ENCODE measurements at regions not wholly inside any gene's neighbourhood (a gene's known extent, or its start where the extent isn't known, plus 50 kb on each side); places are given as distances from the start of the nearest gene placed in this dataset.

- POLR2A ChIA-PET = no interaction called here
- no peak for FAIRE-seq
- H3K27ac ChIP-seq (ENCODE audit: extremely low read length, insufficient read depth, low read length) = no peak overlapping the region
- no peak overlapping the region for H3K4me3 ChIP-seq (replicated peaks in 1 of 3; ENCODE audit: insufficient read depth in 1 of 3, low read depth in 2 of 3, low read length in 3 of 3)
- no peak overlapping the region for H3K4me2 ChIP-seq (ENCODE audit: low read depth, low read length)
- 5% methylated on average over 7 of the region's 12 CpGs for WGBS (ENCODE audit: low lambda C conversion rate)
- no peaks in the 10 kb centered on the region for H3K9me3 ChIP-seq (ENCODE audit: low read length)
- H3K4me1 ChIP-seq (ENCODE audit: insufficient read depth, low read length) = no peaks in the 10 kb centered on the region
- BruUV-seq (replicated peaks) = no TSS peak
- H3K27me3 ChIP-seq (ENCODE audit: control insufficient read depth in 1 of 2, insufficient read depth in 2 of 2, low read length in 2 of 2) = peaks cover 13 to 35% of the 10 kb centered on the region in 2 experiments; a peak in 3 of 5 replicates
- no peaks in the 10 kb centered on the region for H3K36me3 ChIP-seq (replicated peaks in 1 of 2; ENCODE audit: control insufficient read depth in 1 of 2, insufficient read depth in 2 of 2, low read length in 2 of 2)
- CTCF ChIA-PET (ENCODE audit: low intra/inter-chr PET ratio, low total read pairs) = no interaction called here
- DNase-seq (ENCODE audit: low spot score) = no peak
- H3K79me2 ChIP-seq (ENCODE audit: insufficient read depth, low read length) = no peaks in the 10 kb centered on the region
- TF ChIP-seq ZNF441 (CRISPR knock-in tag; IDR thresholded peaks at IDR 0.05; ENCODE audit: borderline replicate concordance) (no peak), TBL1XR1 (IDR thresholded peaks at IDR 0.05; ENCODE audit: borderline replicate concordance, low read length, partially characterized antibody) (no peak), SP2 (CRISPR knock-in tag; IDR thresholded peaks at IDR 0.05) (no peak), JUNB (CRISPR knock-in tag; IDR thresholded peaks at IDR 0.05; ENCODE audit: borderline replicate concordance) (no peak), HOXA3 (CRISPR knock-in tag; IDR thresholded peaks at IDR 0.05) (no peak), MTF2 (CRISPR knock-in tag; IDR thresholded peaks at IDR 0.05; ENCODE audit: borderline replicate concordance) (no peak), FOXK1 (CRISPR knock-in tag; IDR thresholded peaks at IDR 0.05; ENCODE audit: borderline replicate concordance, low read depth) (no peak), GABPA (IDR thresholded peaks at IDR 0.05; ENCODE audit: low read depth, low read length) (no peak), GABPA (CRISPR knock-in tag; IDR thresholded peaks at IDR 0.05; ENCODE audit: low read depth) (no peak), ZNF331 (CRISPR knock-in tag; IDR thresholded peaks at IDR 0.05) (no peak), MAFF (IDR thresholded peaks at IDR 0.05; ENCODE audit: low read depth, low read length) (no peak), ZNF512 (CRISPR knock-in tag; IDR thresholded peaks at IDR 0.05) (no peak), CENPBD1 (CRISPR knock-in tag; IDR thresholded peaks at IDR 0.05; ENCODE audit: borderline replicate concordance, low read depth) (no peak), FOXP1 (IDR thresholded peaks at IDR 0.05) (no peak), FOXP1 (CRISPR knock-in tag; IDR thresholded peaks at IDR 0.05) (no peak), PITX1 (CRISPR knock-in tag; IDR thresholded peaks at IDR 0.05) (no peak), MTA3 (CRISPR knock-in tag; IDR thresholded peaks at IDR 0.05) (no peak)
- no peaks in the 10 kb centered on the region for H4K20me1 ChIP-seq (ENCODE audit: insufficient read depth, low read length)
- ATAC-seq = no peak
- intact Hi-C loops (cut with micrococcal nuclease; ENCODE audit: unreplicated experiment) = no loop called here
- H2AFZ ChIP-seq (ENCODE audit: low read length) = no peak overlapping the region
- H3K9ac ChIP-seq (ENCODE audit: insufficient read depth, low read depth, low read length) = no peak overlapping the region
- in situ Hi-C loops (cut with HindIII; ENCODE audit: extremely low pct_ligation_motif_present, low pct_unique_long_range_greater_than_20kb) = no loop called here
Measured at GRCh38 chr1:25051906-25052305, 121.8 kb upstream of the RUNX3 start.

Data from HepG2 (cell line).